GM21576 (cell line): ENCODE measurements at regions not wholly inside any gene's neighbourhood (a gene's known extent, or its start where the extent isn't known, plus 50 kb on each side); places are given as distances from the start of the nearest gene placed in this dataset.
A peak's percentile ranks its signal among the peaks of the same experiment; 100 is the strongest.

Experiments used
- ATAC-seq: cut with Tn5 transposase; IDR thresholded peaks from one replicate; pipeline ENCODE4 v1.9.1; 2021; ENCODE audit warnings: mild to moderate bottlenecking, moderate library complexity; ENCODE audit not compliant: unreplicated experiment

DNA sequence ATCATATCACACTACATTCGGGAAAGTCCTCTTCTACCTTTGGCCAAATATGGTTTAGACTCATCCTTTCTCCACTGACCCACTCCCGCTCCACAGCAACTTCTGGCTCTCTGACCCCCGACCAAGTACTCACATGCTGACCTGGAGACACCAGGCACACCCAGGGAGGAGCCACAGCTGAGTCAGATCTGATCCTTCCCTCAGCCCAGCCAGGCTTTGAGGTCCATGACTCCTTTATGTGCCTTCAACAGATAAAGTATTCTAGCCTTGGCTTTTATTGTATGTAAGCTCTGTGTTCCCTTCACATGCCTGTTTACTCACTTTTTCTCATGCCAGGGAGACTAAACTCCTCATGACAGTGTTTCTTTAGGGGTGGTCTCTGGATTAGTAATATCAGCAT, 166.9 kb upstream of the UMPS start:
- ATAC-seq, result no peak

DNA sequence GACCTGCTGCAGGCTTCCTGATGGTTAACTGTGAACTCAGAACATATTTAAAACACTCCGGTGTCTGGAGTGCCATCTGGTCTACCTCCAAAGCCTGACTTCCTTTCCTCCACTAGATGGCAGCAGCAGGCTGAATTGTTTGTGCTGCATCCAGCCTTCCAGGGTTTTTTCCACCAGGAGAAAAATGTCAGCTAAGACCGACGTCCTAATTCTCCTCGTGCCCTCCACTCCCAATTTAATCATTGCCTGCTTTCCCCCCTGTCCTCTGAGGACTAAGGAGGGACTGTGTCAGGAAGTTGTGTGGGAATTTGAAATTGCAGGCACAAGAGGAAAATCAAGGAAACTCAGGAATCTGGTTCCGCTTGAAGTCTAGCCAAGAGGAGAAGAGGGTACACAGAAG, 165.2 kb upstream of the UMPS start:
- no peak for ATAC-seq

DNA sequence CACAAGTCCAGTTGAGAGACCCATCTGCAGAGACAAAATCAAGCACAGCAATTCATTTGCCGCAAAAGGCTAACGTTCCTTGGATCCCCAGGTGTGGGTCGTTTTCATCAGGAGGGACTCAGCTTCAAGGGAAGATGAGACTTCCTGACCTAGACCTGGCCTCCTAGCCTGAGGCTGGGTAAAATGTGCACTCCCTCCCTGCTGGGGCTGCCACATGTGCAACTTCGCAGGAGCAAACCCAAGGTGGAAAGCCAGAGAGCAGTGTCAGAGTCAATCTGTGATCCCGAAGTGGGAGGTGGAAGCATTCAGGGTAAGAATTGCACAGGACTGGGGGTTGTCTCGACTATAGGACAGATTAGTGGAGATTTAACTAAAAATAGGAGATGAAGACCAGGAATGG, 164.7 kb upstream of the UMPS start:
- no peak for ATAC-seq

GRCh38 chr3:124566701-124567100, 163.6 kb upstream of the UMPS start:
- no peak for ATAC-seq

GRCh38 chr3:124567179-124567578, 163.1 kb upstream of the UMPS start:
- no peak for ATAC-seq

DNA sequence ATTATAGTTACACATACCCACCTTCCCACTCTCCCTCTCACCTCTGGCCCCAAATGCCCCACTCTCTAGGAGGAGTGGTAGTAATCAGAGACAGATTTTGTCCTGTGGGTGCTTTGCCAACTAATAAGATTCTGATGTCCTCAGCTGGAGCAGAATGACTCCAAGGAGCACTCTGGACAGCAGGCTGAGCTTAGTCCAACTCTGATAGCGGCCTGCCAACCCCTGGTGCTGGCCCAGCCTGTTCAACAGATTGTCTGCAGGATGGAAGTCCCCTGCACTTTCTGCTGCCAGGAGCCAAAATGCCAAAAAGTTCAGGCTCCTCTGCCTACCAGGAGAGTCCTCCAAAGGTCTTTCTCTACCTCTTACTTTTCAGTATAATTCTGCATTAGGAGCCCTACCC, 160.5 kb upstream of the UMPS start:
- no peak for ATAC-seq

DNA sequence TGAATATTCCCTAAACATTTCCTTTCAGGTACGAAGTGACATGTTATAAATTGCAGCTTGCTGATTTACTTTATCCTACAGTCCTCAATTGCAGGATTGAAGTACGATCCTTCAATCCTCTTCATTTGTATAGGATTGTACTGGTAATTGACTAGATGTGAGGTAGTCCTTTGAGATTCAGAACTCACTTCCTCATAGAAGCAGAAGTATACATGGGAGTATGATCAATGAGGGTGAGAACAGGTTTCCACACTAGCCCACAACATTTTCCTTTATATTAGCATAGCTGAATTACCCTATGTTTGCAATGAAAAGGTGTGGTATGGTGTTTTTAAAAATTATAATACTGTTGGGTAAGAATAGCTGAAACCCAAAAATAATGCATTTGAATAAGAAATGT, 160.0 kb upstream of the UMPS start:
- no peak for ATAC-seq

DNA sequence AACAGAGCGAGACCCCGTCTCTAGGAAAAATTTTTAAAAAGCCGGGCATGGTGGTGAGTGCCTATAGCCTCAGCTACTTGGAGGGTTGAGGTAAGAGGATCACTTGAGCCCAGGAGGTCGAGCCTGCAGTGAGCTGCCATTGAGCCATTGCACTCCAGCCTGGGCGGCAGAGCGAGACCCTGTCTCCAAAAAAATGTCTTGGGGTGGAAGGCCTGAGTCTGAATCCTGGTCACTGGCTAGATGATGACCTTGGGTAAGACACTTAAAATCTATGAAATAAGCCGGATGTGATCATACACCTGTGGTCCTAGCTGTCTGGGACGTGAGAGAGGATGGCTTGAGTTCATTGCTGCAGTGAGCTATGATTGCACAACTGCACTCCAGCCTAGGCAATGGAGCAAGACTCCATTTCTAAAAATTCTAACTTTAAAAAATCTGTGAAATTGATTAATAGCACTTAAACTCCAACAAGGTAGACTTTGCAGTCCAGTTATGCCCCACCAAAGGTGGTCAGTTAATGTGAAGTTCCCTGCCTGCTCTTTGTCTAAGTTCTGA, 157.3 kb upstream of the UMPS start:
- ATAC-seq, result no peak

DNA sequence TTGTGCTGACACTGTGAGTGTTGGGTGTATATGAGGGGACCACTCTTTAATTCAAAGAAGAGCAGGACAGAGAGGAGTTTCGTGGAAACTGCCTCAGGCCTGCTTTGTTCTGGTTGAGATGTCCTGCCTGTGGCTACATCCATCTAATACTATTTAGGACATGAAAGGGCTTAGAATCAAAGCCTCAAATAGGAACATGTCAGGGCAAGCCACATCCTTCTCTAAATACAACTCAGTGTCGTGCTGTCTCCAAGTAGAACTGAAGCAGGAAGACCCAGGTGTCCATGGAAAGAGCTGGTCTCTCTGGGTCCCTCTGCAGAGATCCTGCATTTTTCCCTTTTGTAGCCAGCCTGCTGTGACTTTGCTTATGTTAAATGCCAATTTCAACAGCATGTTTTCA, 156.2 kb upstream of the UMPS start:
- ATAC-seq, result no peak

DNA sequence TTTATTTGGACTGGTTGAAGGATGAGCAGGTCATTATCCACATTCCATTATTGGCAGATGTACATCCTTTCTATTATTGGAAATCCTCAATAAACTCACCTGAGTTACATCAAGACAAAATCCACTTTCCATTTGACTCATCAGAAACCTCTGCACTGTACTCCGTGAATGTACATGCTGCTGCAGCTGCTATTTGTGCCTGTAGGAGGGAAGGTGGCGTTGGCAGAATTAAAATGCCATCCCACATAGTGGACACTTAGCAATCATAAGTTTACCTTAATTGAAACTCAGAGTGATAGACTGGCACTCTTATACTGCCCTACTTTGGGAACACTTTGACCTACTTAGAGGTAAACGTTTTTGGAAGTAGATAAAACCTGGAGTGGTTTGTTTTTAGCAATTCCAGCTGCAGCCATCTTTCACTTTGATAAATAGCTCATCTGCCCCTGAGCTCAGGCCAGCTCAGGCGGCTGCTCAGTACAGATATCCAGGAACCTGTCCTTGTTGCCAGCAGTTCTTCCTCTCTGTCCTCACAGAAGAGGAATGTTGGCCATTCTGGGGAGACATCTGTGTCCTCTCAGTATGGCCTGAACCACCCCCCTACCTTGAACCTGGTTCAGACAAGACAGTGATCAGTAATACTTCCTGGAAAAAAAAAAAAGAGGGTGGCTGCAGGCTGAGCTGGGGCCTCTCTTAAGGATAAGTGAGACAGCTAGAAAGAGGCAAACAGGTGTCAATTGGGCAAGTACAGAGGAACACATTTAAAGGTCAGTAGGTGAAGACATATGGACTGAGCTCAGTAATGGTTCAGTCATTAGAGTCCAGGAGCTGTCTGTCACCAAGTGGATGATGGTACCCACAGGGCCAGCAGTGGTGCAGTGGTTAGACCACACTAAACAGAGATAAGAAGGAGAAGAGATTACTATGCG, 153.4 kb upstream of the UMPS start:
- ATAC-seq, result no peak

GRCh38 chr3:124577494-124578167, 152.6 kb upstream of the UMPS start:
- peak; percentile 58 for ATAC-seq

GRCh38 chr3:124579641-124580040, 150.6 kb upstream of the UMPS start:
- no peak for ATAC-seq

DNA sequence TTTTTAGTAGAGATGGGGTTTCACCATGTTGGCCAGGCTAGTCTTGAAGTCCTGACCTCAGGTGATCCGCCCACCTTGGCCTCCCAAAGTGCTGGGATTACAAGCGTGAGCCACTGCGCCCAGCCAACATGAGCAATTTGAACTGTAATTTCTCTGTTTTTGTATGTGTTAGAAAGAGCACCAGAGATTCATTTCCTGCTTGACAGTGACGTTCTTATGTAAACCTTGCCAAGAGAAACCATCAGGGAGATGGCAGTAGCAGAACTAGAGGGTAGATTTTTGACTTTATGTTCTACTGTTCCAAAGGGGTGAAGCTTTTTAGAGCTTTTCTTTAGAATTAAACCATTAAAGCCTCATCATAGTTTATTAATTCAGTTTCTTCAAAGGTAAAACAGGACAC, 148.1 kb upstream of the UMPS start:
- no peak for ATAC-seq

DNA sequence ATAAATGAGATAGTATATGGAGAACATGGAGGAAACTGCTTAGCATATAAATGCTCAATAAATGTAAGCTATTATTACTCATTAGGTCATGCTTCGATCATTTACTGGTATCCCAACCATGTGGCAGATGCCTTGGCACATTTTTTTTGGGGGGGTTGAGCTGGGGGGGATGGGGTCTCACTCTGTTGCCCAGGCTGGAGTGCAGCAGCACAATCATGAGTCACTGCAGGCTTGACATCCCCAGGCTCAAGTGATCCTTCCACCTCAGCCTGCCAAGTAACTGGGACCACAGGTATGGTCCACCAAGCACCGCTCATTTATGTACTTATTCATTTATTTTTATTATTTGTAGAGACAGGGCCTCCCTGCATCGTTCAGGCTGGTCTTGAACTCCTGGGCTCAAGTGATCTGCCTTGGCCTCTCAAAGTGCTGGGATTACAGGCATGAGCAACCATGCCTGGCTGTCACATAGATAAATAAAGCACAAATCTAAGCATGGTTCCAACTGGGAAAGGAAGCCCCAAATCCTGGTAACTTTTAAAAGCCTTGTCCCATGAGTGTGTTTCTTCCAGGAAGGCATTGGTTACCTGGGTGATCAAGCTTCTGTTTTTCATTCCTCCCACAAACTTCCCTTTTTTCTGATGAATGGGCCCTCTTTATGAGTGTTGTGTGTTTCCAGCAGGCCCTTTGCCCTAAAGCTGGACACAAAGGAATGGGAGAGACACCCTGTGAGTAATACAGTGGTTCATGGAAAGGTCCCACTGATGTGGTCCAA, 147.4 kb upstream of the UMPS start:
- no peak for ATAC-seq

DNA sequence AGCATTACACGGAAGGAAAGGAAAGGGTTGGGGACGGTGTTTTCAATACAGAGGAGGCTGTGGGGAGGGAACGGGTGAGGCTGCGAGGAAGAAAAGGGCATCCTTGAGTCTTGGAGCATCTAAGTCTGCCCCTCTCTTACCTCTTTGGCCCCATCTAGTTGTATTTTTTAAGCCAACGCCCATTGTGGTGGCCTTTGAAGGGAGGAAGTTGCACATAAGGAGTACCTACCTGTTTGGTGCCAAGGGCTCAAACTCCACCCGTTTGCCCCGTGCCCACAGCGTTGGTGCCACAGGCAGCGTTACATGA, 146.1 kb upstream of the UMPS start:
- ATAC-seq, result no peak

GRCh38 chr3:124584552-124585391, 145.5 kb upstream of the UMPS start:
- ATAC-seq, result no peak

DNA sequence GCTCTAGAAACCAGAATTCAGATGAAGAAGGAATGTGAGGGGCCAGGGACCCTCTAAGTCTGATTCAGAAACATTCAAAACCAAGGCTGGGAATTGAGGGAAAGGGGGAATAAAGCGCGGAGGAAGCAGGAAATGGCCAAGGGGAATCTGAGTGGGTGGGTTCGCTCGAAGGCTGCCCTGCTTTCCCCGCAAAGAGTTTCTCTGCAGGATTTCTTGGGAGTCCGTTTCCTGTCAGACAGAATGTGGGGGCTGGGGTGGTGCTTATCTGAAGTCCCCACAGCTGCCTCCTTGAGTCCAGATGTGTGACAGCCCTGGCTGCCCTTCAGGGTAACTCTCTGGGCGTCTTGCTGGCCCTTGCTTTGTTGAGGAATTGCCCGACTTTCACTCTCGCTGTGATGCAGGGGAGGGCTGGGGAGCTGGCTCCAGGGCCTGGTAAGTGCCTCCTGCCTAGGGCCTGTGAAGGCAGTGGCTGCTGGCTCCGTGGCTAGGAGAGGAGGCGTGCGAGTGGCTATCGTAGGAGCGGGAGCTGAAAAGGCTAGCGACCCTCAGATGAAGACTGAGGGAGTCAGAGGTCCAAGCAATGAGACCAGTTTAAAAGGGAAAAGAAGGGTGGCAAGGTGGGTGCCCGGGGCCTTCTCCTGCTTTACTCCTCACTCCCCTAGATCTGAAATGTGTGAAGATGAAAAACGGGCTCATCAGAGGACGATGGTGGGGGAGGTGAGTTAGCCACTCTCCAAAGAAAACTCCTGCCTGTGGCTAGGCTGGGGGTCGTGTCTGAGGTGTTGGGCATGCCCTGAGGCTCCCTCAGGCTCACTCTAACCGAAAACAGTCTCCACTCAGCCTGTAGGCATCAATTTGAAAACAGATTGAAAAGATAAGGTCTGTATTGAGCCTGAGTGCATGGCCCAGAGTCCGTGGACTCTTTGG, 143.9 kb upstream of the UMPS start:
- no peak for ATAC-seq

- ATAC-seq, result no peak
Observed at GRCh38 chr3:124587053-124587408, 143.2 kb upstream of the UMPS start.

DNA sequence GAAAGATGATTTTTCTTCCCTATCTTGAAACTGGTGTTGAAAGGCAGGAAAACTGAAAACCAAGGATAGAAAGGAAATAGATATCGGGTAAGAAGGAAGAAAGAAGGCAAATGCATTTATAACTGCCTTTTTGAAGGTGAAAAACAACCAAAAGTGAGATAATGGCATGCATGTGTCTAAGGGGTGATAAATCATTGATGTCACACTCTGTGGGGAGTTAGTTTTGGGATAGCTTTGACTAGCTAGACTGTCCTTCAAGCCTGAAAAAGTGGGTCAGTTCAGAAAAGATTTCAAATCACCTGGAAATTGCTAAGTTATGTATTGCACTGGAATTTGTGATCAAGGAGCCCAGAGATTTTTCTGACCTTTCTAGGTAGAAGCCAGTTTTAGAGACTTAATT, 142.2 kb upstream of the UMPS start:
- ATAC-seq, result no peak

DNA sequence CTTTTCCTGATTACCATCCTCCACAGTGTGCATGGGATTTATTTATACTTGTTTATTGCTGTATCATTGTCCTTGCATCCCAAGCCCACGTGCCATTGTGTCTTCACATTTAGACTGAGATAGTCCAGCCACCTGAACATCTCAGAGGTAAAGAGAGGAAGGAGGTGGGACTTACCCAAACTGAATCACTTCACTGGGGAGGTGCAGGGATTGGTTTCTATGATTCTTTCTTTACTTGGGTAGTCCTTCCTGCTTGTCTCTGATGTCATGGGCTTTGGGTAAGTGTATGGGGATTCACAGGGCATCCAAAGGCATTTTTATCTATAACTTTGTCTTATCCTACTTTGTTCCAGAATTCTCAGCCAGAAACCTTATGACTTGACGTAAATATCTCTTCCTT, 141.5 kb upstream of the UMPS start:
- ATAC-seq, result no peak
